NOMO-1 (cell line): ENCODE measurements at regions not wholly inside any gene's neighbourhood (a gene's known extent, or its start where the extent isn't known, plus 50 kb on each side); places are given as distances from the start of the nearest gene placed in this dataset.
"Not testable (repeated sequence)": the region's sequence is repeated elsewhere in the genome, so short reads cannot be mapped to it uniquely, and the experiment has no call there.

ENCODE experiments used
- DNase-seq, 2 experiments: peaks; one replicate each; lab custom pipeline; 2025; ENCODE audit not compliant: unreplicated experiment in 2 of 2; lab: John Stamatoyannopoulos, UW

DNA sequence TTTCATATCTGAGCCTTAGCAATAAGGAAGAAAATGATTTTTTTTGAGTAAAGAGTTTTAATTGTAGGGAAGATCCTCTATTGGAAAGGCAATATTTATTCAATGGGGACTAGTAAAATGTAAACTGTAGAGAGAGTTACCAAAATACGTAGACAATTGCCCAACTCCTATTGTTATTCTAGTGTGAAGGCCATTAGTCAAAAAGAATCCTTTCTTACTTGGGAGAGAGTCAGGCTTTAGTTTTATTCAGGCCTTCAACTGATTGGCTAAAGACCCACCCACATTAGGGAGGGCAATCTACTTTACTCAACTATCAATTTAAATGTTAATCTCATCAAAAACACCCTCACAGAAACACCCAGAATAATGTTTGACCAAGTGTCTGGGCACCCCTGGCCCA, 485.8 kb upstream of the ATXN7L3B start:
- DNase-seq = no peak

DNA sequence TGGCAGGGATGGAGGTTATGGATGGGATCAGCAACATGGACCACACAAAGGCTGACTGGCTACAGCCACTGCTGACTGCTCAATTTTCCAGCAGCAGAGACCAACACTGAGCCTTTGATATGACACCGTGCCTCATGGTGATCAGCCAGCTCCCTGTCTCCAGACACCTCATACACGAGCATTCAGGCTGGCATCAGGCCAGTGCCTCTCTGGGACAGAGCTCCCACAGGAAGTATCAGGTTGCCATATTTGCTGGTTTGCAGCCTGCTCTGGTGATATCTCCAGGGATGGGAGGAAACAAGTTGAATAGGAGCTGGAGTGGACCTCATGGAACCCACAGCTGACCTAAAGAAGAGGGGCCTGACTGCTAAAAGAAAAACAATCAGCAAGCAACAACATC, 471.2 kb upstream of the ATXN7L3B start:
- no peak for DNase-seq

DNA sequence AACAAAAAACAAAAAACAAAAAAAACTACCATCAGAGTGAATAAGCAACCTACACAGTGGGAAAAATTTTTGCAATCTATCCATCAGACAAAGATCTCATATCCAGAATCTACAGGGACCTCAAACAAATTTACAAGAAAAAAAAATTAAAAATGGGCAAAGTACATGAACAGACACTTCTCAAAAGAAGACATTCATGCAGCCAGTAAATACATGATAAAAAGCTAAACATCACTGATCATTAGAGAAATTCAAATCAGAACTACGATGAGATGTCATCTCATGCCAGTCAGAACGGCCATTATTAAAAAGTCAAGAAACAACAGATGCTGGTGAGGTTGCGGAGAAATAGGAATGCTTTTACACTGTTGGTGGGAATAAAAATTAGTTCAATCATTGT, 466.5 kb upstream of the ATXN7L3B start:
- no peak for DNase-seq

DNA sequence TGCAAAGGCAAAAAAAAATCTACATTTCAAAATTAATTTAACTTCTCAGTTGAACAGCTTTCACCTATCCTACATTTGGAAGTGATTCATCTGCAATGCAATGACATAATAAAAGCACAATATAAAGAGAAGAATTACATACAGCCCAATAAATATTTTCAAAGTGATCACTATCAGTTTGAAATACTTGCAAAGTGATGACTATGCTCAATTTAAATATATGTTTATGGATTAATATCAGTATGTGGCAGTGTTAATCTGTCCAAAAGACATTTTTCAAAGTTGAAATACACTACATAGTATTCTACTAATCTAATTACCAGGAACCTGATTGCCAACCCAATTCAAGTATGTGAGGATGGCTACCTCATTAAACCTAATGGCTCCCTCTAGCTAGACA, 460.7 kb upstream of the ATXN7L3B start:
- DNase-seq = no peak

DNA sequence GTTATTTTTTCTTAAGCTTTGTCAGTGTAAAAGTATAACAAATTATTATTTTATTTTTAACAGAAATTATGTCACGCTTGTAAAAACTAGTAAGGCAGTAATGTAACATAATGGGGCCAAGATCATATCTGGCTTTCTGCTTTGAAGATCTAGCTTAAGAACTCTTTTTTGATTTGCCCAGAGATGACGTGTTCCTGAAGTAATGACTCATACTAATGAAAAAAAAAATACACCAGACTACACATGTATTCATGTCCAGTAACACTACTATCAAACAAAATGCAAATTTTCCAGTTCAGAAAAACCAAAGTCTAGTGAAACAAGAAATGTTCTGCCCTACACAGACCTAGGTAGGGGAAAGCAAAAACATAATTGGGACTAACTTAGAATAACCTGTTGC, 432.2 kb upstream of the ATXN7L3B start:
- DNase-seq = no peak

DNA sequence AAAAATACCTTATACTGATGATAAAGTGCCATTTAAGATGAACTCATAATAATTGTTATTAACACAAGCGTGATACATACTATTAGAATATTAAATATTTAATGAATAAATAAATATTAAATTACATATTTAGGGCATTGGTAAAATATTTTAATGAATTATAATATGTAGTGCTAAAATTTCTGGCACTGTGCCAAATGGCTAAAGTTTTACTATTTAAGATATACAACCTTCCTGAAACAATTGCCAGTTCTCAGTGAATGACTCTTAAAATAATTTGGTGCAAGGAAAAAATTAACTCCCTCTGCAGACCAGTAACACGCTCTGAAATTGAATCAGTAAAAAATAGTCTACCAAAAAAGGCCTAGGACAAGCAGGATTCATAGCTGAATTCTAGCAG, 428.9 kb upstream of the ATXN7L3B start:
- no peak for DNase-seq

DNA sequence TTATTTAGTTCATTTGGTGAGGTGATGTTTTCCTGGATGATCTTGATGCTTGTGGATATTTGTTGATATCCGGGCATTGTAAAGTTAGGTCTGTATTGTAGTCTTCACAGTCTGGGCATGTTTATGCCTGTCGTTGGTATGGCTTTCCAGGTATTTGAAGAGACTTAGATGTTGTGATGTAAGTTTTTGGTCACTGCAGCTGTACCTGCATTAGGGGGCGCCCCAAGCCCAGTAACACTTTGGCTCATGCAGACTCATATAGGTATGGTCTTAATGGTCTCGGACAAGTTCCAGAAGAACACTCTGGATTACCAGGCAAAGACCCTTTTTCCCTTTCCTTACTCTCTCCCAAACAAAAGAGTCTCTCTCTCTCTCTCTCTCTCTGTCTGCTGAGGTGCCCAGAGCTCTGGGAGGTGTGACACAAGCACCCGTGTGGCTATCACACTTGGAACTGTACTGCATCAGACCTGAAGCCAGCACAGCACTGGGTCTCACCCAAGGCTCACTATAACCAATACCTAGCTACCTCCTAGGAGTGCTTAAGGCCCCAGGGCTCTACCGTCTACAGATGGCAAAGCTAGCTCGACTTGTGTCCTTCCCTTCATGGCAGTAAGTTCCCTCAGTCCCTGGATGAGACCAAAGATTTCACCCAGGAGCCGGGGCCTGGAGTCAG, 425.8 kb upstream of the ATXN7L3B start:
- no peak for DNase-seq

DNA sequence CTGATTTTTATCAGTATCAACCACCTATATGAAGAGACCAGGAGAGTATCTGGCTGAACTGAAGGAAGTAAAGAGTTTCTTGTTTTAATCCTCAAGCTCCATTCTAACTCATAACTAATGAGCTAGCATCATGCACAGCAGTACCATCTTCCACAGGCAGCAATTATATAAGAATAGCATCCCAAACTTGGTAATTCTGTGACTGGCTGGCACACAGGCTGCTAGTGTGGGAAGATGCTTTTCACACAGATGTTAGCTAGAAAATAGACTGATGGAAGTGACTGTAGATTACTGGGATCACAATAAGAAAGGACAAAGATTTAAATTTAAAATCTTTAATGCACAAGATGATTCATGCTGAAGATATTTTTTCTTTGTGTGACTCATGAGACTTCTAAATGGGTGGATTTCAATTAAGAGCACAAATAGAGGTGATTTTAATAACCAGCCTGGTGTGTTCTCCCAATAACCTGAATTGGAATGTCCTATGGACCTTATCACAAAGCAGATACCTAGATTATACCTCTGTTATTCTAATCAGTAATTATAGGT, 417.7 kb upstream of the ATXN7L3B start:
- DNase-seq = no peak

DNA sequence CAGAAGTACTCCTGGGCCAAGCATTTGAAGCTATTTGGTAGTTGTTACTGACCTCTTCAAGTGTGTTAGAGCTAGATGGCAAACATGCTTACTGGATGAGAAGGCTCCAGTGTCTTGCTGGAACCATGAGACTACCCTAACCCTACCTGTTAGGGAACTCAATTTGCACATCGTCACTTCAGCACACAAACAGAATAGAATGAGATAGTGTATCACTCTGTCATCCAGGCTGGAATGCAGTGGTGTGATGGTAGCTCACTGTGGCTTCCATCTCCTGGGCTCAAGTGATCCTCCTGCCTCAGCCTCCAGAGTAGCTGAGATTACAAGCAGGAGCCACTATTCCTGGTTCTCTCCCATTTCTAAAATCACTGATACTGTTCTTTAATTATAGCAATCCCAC, 417.0 kb upstream of the ATXN7L3B start:
- DNase-seq = no peak

DNA sequence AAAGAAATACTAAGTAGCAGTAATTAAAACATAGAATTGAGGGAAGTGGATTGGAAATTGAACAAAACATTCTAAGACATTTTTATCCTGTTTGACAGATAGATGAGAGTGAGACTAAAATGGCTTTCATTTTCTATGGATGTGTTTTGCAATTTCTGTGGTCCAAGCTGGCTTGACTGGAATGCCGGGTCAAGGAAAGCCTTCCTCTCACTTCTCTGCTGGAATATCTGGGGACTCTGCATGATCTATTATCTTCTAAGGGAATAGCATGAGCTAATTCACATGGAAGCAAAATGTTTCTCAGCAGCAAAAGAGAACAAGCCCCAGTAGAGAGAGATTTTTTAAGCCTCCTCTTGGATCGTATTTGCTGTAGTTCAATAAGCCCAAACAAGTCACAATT, 407.9 kb upstream of the ATXN7L3B start:
- no peak for DNase-seq

DNA sequence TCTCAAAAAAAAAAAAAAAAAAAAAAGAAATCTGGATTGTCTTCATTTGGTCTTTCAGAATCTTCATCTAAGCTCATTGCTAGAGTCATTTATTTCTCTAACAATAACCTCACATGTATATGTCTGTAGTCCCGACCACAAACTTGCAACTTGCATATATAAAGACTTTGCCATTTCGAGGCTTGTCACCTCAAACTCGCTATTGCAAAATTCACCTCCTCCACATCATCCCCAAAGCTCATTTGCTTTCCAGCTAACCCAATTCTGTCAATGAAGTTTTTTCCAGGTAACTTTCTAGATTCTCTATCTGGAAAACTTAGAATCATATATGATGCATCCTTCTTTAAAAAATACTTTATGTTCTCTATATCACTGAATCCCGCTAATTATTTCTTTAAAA, 393.2 kb upstream of the ATXN7L3B start:
- DNase-seq = no peak

DNA sequence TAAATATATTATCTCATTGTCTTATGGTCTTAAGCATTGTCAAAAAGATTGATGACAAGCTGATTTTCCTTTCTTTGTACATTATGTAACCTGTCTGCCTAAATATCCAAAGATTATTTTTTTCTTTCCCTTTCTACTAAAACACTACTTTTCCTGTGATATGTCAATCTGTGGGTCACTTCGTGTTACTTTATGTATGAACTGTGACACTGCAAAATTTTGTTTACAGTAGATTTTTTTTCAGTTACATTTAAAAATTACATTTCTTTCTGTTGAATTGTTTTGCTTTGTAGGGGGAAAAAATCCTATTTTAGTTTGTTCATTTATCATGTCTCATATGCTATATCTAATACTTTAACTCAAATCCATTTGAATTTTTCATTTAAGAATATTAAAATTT, 392.3 kb upstream of the ATXN7L3B start:
- no peak for DNase-seq

DNA sequence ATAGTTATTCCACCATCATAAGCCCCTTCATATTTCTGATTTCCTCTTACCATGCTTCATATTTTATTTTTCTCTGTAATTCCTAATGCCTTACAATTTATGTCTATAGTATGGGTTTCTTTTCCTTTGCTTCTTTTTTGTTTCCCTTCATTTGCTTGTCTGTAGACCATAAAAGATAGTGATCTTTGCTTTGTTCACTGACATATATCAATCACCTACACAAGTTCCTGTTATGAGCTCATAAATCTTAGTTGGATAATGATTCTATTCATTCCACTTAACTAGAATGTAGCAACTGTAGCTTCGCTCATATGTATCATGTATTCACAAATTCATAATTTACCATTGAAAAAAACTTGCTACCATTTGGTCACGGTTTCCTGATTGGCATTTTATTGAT, 388.8 kb upstream of the ATXN7L3B start:
- DNase-seq = no peak

DNA sequence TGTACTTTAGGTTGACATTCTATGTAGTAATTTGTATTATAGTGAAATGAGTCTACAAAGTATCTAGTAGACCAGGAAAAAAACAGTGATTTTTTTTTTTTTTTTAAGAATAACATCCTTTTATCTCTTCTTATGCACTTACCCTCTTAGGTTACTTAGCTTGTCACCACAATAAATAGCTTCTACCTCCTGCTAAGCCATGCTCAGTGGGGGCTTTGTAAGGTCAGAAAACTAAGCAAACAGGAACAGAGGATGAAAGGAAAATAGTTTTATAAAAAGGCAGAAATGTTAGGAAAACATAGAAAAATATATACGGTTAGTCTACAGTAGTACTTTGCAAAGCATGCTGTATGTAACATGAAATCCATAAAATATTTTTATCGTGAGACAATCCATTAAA, 385.3 kb upstream of the ATXN7L3B start:
- no peak for DNase-seq

DNA sequence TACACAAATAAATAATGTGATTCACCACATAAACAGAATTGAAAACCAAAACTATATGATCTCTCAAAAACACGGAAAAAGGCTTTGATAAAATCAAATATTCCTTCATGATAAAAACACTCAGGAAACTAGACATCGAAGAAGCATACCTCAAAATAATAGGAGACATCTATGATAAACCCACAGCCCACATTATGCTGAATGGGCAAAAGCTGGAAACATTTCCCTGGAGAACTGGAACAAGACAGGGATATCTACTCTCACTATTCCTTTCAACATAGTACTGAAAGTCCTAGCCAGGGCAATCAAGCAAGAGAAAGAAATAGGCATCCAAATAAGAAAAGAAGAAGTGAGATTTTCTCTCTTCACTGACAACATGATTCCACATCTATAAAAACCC, 371.5 kb upstream of the ATXN7L3B start:
- no peak for DNase-seq

DNA sequence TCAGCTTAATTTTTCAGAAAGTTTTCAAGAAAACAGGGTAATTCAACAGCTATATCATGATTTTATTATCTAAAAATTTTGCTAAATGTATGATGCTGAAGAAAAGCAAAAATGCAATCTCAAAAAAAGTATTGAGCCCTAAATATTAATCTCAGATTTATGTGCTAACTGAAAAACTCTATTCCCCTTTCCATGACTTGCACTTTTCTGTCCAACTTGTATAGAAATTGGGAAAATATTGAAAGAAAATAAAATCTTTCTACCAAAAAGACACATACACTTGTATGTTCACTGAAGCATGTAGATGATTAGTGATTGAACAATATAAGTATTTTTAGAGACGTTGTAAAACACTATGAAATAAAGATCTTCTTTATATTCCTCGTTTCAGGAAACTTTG, 368.0 kb upstream of the ATXN7L3B start:
- no peak for DNase-seq

DNA sequence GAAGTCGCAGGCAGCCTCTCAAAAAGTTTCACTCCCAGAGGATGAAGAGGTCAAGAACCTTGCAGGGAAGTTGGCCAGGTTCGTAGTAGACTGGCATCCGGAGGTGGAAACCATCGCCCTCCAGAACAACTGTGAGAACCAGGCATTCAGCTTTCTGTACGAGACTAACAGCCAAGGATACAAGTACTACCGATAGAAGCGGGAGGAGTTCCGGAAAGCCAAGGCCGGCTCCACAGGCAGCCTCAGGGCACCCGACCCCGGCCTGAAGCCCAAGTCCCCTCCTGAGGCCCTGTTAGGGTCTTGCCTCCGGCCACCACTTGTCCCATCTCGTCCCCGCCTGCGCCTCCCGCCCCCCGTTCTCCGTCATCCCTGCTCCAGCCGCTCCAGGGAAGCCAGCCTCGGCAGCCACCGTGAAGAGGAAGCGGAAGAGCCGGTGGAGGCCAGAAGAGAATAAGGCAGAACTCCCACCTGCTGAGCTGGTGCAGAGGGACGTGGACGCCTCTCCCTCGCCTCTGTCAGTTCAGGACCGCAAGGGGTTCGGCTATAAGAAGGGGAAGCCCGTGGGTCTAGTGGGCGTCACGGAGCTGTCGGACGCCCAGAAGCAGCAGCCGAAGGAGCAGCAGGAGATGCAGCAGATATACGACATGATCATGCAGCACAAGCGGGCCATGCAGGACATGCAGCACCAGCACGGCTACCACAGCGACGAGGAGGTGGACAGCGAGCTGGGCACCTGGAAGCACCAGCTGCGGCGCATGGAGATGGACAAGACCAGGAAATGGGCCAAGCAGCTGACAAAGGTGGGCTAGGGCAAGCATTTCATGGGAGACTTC, 366.8 kb upstream of the ATXN7L3B start:
- no peak for DNase-seq

DNA sequence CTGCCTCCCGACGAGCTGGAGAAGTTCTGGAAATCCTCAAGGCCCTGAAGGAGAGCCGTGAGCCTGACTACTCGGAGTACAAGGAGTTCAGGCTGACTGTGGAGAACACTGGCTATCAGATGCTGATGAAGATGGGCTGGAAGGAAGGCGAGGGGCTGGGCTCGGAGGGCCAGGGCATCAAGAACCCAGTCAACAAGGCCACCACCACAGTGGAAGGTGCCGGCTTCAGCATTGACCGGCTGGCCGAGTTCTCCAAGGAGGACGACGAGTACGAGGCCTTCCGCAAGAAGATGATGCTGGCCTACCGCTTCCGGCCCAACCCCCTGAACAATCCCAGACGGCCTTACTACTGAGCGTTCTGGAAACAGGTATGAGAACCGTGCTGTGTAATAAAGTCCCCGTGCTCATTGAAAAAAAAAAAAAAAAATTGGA, 366.1 kb upstream of the ATXN7L3B start:
- no peak for DNase-seq

DNA sequence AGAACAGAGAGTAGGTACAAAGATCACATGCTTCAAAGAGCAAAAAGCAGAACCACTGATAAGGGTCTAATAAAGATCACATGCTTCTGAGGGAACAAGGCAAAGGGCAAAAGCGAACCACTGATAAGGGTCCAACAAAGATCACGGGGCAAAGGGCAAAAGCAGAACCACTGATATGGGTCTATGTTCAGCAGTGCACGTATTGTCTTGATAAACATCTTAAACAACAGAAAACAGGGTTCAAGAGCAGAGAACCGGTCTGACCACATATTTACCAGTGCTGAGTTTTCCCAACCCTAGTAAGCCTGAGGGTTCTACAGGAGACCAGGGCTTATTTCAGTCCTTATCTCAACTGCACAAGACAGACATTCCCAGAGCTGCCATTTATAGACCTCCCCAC, 362.7 kb upstream of the ATXN7L3B start:
- DNase-seq = not testable (repeated sequence)

DNA sequence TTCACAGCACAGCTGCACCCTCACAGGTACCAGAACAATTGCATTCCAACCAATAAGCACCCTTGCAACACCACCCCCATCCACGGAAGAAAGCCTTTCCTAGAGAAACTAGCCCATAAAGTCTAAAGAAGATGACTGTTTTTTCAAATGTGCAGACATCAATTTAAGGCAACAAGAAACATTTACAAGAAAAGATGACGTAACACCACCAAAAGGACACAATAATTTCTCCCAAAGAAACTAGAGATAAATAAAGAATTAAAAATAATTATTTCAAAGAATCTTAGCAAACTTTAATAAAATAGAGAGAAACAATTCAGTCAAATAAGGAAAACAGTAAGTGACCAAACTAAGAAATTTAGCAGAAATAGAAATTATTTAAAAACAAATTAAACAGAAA, 352.3 kb upstream of the ATXN7L3B start:
- DNase-seq = no peak

DNA sequence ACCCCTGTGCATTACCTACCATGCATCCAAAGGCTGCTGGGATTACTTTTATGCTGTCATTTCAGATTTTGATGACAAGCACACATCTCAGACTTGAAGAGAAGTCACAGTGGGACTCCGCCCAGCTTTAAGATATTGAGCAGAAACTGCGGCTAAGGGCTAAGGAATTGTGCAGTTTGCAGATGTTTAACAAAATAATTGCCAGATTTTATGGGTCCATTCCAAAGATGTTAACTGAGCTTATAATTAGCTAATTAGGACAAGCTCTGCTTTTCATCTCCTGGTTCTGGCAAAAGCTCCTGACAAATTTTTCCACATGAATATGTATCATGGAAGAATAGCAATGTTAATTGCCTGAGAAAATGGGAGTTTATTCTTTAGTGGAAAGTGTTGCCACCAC, 344.4 kb upstream of the ATXN7L3B start:
- DNase-seq = no peak

DNA sequence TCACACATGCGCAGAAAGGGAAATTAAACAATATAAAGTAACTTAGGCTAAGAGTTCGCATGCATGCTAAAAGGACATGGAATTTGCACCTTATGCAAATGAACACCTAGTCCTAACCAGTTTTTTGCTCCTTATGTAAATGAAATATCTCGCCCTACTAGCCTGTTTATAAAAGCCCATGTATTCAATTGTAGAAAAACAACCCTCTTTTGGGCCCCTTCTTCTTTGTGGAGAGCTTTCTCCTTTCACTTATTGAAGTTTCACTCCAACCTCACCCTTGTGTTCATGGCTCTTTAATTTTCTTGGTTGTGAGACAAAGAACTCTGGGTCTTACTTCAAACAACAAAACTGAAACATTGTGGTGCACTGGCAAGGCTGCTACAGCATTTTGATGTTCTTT, 333.4 kb upstream of the ATXN7L3B start:
- DNase-seq = no peak
